H1 (cell line): ENCODE measurements at regions not wholly inside any gene's neighbourhood (a gene's known extent, or its start where the extent isn't known, plus 50 kb on each side); places are given as distances from the start of the nearest gene placed in this dataset.

Experiments used
- CTCF ChIA-PET: fragments of 300-600 bp; sonication (Branson Sonifier 250); formaldehyde crosslinking; loops from one replicate; lab custom pipeline; 2021; ENCODE audit not compliant: partially characterized antibody; lab: Charles Lee
- POLR2A ChIA-PET: fragments of 300-600 bp; sonication (Branson Sonifier 250); formaldehyde crosslinking; loops from one replicate; lab custom pipeline; 2021; ENCODE audit warnings: inconsistent platforms; ENCODE audit not compliant: partially characterized antibody; lab: Charles Lee
- DNase-seq, 2 experiments: peaks; one replicate each; pipeline versions ENCODE4 v3.0.0 to v3.0.0-alpha.2; 2010 to 2022; ENCODE audit warnings: low spot score in 2 of 2, low read depth in 1 of 2, mixed read lengths in 1 of 2
- FAIRE-seq: peaks from 2 replicates; lab custom pipeline; 2011; peaks lifted over from hg19 to GRCh38; lab: Jason Lieb, UNC
- H2AFZ ChIP-seq: 2 replicates; pipeline ENCODE4 v1.8.1; 2012; ENCODE audit warnings: low read length, inconsistent platforms
- H2AK5ac ChIP-seq: 2 replicates; pipeline ENCODE4 v1.6.1; 2013; ENCODE audit warnings: low read depth, low read length
- H2BK120ac ChIP-seq: replicated peaks from 2 replicates; pipeline ENCODE3; 2013; ENCODE audit warnings: low read depth, low read length, inconsistent platforms
- H2BK12ac ChIP-seq: 2 replicates; pipeline ENCODE4 v1.6.1; 2013; ENCODE audit warnings: low read depth, low read length
- H2BK15ac ChIP-seq: 2 replicates; pipeline ENCODE4 v1.6.1; 2013; ENCODE audit warnings: low read length
- H2BK20ac ChIP-seq: 2 replicates; pipeline ENCODE4 v1.6.1; 2013; ENCODE audit warnings: low read length
- H2BK5ac ChIP-seq: 2 replicates; pipeline ENCODE4 v1.6.1; 2013; ENCODE audit warnings: low read depth, low read length
- H3K14ac ChIP-seq: 2 replicates; pipeline ENCODE4 v1.6.1; 2013; ENCODE audit warnings: inconsistent platforms; ENCODE audit not compliant: insufficient read length
- H3K18ac ChIP-seq: 2 replicates; pipeline ENCODE4 v1.6.1; 2013; ENCODE audit warnings: low read length; ENCODE audit errors: extremely low read depth
- H3K23ac ChIP-seq: 2 replicates; pipeline ENCODE4 v1.6.1; 2013; ENCODE audit warnings: inconsistent platforms; ENCODE audit not compliant: insufficient read length
- H3K23me2 ChIP-seq: 2 replicates; pipeline ENCODE4 v1.6.1; 2013; ENCODE audit warnings: low read depth, low read length
- H3K27ac ChIP-seq: 2 replicates; pipeline ENCODE4 v1.6.1; 2011; ENCODE audit warnings: low read depth, low read length, inconsistent platforms
- H3K27me3 ChIP-seq, 4 experiments: replicated peaks in 1 of 4; 1 replicate in 1 of 4; 2 replicates in 3 of 4; pipeline versions ENCODE4 v1.6.1 to v1.8.1; 2011 to 2013; ENCODE audit warnings: low read length in 3 of 4, mild to moderate bottlenecking in 3 of 4, inconsistent platforms in 2 of 4, mixed read lengths in 2 of 4, moderate library complexity in 1 of 4; ENCODE audit not compliant: control insufficient read depth in 3 of 4, insufficient read depth in 3 of 4; ENCODE audit errors: extremely low read depth in 1 of 4
- H3K36me3 ChIP-seq, 4 experiments: 2 replicates each; pipeline versions ENCODE4 v1.6.1 to v1.8.1; 2011 to 2013; ENCODE audit warnings: mild to moderate bottlenecking in 4 of 4, low read length in 3 of 4, moderate library complexity in 2 of 4, control low read depth in 1 of 4, inconsistent platforms in 1 of 4; ENCODE audit not compliant: insufficient read depth in 4 of 4, control insufficient read depth in 2 of 4
- H3K4ac ChIP-seq: replicated peaks from 2 replicates; pipeline ENCODE3; 2013; ENCODE audit warnings: low read length, low read depth, mixed read lengths, inconsistent platforms; ENCODE audit not compliant: insufficient read length
- H3K4me1 ChIP-seq, 4 experiments: replicated peaks in 1 of 4; 1 replicate in 1 of 4; 2 replicates in 3 of 4; pipeline versions ENCODE4 v1.6.1 to v1.8.1; 2011 to 2013; ENCODE audit warnings: low read length in 3 of 4, inconsistent platforms in 2 of 4, mixed read lengths in 1 of 4; ENCODE audit not compliant: insufficient read depth in 4 of 4, control insufficient read depth in 3 of 4
- H3K4me2 ChIP-seq, 2 experiments: 2 replicates each; pipeline versions ENCODE4 v1.6.1 to v1.8.1; 2011 to 2013; ENCODE audit warnings: low read depth in 2 of 2, low read length in 2 of 2, control low read depth in 1 of 2, inconsistent platforms in 1 of 2, mild to moderate bottlenecking in 1 of 2; ENCODE audit not compliant: insufficient read depth in 1 of 2
- H3K4me3 ChIP-seq, 4 experiments: fragments of 200-600, 300-600 bp in 1 of 4; sonication (generic), shearing (Covaris generic), sonication (Bioruptor Twin) in 1 of 4; 2 replicates each; pipeline versions ENCODE4 v1.5.1 to v1.8.1; 2011 to 2016; ENCODE audit warnings: low read length in 4 of 4, low read depth in 3 of 4, control low read depth in 2 of 4, inconsistent platforms in 2 of 4, mild to moderate bottlenecking in 2 of 4, mixed read lengths in 1 of 4, moderate library complexity in 1 of 4; ENCODE audit not compliant: insufficient read depth in 2 of 4; ENCODE audit errors: extremely low read depth in 1 of 4
- H3K56ac ChIP-seq: replicated peaks from 2 replicates; pipeline ENCODE3; 2013; ENCODE audit warnings: low read depth, mild to moderate bottlenecking, mixed read lengths, low read length, inconsistent platforms; ENCODE audit not compliant: insufficient read length
- H3K79me1 ChIP-seq: 2 replicates; pipeline ENCODE4 v1.6.1; 2013; ENCODE audit warnings: low read depth, low read length, control low read depth
- H3K79me2 ChIP-seq, 2 experiments: 2 replicates each; pipeline versions ENCODE4 v1.6.1 to v1.8.1; 2012 to 2013; ENCODE audit warnings: low read length in 2 of 2, mild to moderate bottlenecking in 2 of 2, inconsistent platforms in 1 of 2; ENCODE audit not compliant: insufficient read depth in 2 of 2, control insufficient read depth in 1 of 2
- H3K9ac ChIP-seq, 4 experiments: replicated peaks in 1 of 4; 1 replicate in 1 of 4; 2 replicates in 3 of 4; pipeline versions ENCODE4 v1.6.1 to v1.8.1; 2011 to 2013; ENCODE audit warnings: low read depth in 3 of 4, low read length in 3 of 4, control low read depth in 2 of 4, mild to moderate bottlenecking in 2 of 4, moderate library complexity in 2 of 4, inconsistent platforms in 1 of 4; ENCODE audit errors: extremely low read depth in 1 of 4
- H3K9me3 ChIP-seq, 2 experiments: 2 replicates each; pipeline versions ENCODE4 v1.6.1 to v1.8.1; 2012 to 2013; ENCODE audit warnings: mild to moderate bottlenecking in 2 of 2, moderate library complexity in 2 of 2, control low read depth in 1 of 2, inconsistent platforms in 1 of 2, low read depth in 1 of 2, low read length in 1 of 2, mixed read lengths in 1 of 2; ENCODE audit not compliant: insufficient read depth in 2 of 2
- H4K20me1 ChIP-seq, 2 experiments: replicated peaks in 1 of 2; 2 replicates each; pipeline versions ENCODE3 to v1.8.1; 2011 to 2013; ENCODE audit warnings: inconsistent platforms in 2 of 2, low read length in 2 of 2, mild to moderate bottlenecking in 1 of 2; ENCODE audit not compliant: insufficient read depth in 2 of 2, control insufficient read depth in 1 of 2
- H4K5ac ChIP-seq: 2 replicates; pipeline ENCODE4 v1.6.1; 2013; ENCODE audit warnings: low read length, low read depth, mixed read lengths, inconsistent platforms; ENCODE audit not compliant: insufficient read length
- H4K8ac ChIP-seq: 2 replicates; pipeline ENCODE4 v1.8.0; 2013; ENCODE audit warnings: mild to moderate bottlenecking, moderate library complexity, low read length, inconsistent platforms; ENCODE audit not compliant: insufficient read depth; ENCODE audit errors: extremely low read depth
- H4K91ac ChIP-seq: replicated peaks from 2 replicates; pipeline ENCODE3; 2013; ENCODE audit warnings: low read length, mixed read lengths, inconsistent platforms; ENCODE audit not compliant: insufficient read length
- BACH1 ChIP-seq: IDR thresholded peaks from 2 replicates; pipeline ENCODE4 v1.6.1; 2012; ENCODE audit warnings: low read length, improper control_type of control experiment
- MAFK ChIP-seq: IDR thresholded peaks from 2 replicates; pipeline ENCODE4 v1.6.1; 2012; ENCODE audit warnings: low read depth, mild to moderate bottlenecking, improper control_type of control experiment, low read length
- SP4 ChIP-seq: IDR thresholded peaks from 2 replicates; pipeline ENCODE4 v1.6.1; 2012; ENCODE audit warnings: low read length, inconsistent platforms
- TAF1 ChIP-seq: IDR thresholded peaks from 2 replicates; pipeline ENCODE4 v1.6.1; 2011; ENCODE audit warnings: mild to moderate bottlenecking, low read depth, low read length
- WGBS, 2 experiments: shearing (Covaris generic) in 1 of 2; methylation state at CpG; one replicate each; pipeline versions ENCODE4 v1.1.6 to v1.1.7; 2013 to 2015; ENCODE audit warnings: low lambda C conversion rate in 2 of 2, mixed read lengths in 2 of 2, inconsistent platforms in 1 of 2, low coverage in 1 of 2, missing lambda C conversion rate in 1 of 2; ENCODE audit not compliant: insufficient replicate concordance in 2 of 2, insufficient coverage in 1 of 2, insufficient read length in 1 of 2; ENCODE audit errors: extremely low coverage in 1 of 2, missing lambda C conversion rate in 1 of 2; 5-methylcytosine and 5-hydroxymethylcytosine counted together
- TF ChIP-seq, protein P1 (sequence below), 3 experiments: IDR thresholded peaks; 1 replicate in 2 of 3; 2 replicates in 1 of 3; pipeline versions ENCODE4 v1.5.1 to v1.6.1; 2011; ENCODE audit warnings: low read length in 3 of 3, mild to moderate bottlenecking in 3 of 3, inconsistent platforms in 2 of 3, low read depth in 1 of 3, moderate library complexity in 1 of 3; ENCODE audit not compliant: insufficient read depth in 1 of 3; ENCODE audit errors: control extremely low read depth in 1 of 3

DNA sequence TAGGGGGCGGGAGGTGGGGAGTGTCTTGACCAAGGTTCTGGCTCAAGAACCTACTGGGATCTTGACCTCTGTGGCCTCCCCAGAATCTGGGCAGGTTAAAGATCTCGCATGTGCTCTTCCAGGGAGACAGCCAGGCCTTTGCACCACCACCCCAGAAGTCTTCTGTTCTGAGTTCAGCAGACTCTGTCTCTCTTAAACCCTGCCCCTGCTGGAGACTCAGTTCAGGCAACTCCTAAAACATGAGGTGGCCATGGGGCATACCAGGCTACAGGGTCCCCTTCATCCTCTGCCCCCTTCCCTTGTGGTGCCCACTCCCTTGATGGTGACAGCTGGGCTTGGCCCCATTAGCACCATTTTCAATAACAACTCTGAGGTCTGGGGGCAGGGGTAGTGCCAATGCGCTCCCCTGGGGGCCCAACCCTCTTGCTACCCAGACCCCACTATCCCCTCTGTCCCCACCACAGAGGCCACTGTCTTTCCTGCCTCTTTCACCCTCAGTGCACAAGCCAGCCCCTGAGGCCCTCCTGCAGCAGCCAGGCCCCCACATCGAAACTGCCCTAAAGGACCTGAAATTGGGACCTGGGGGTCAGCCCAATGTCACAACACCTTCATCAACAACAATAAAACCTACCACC, 132.7 kb upstream of the RUNX3 start:
- FAIRE-seq = no peak
- H2BK15ac ChIP-seq = no peak overlapping the region
- H3K27ac ChIP-seq = no peak overlapping the region
- no peak overlapping the region for H3K18ac ChIP-seq
- H3K56ac ChIP-seq = no peak overlapping the region
- no peak overlapping the region for H3K4ac ChIP-seq
- H3K23ac ChIP-seq = no peak overlapping the region
- H4K20me1 ChIP-seq = no peaks in the 10 kb centered on the region
- H3K4me2 ChIP-seq = no peak overlapping the region
- H3K9ac ChIP-seq = no peak overlapping the region
- WGBS, 2 experiments = 77% methylated on average over 4 of the region's 4 CpGs; no CpG with 5 or more reads in 1 of the 2 experiments
- no peak overlapping the region for H4K8ac ChIP-seq
- H2BK5ac ChIP-seq = no peak overlapping the region
- no peaks in the 10 kb centered on the region for H3K9me3 ChIP-seq
- POLR2A ChIA-PET = no interaction called here
- no peak overlapping the region for H4K91ac ChIP-seq
- peaks cover 0 to 6% (median under 1%) of the 10 kb centered on the region in 4 experiments; a peak in 1 of 7 replicates for H3K4me1 ChIP-seq
- H2AK5ac ChIP-seq = no peak overlapping the region
- H3K14ac ChIP-seq = no peak overlapping the region
- 0 out of 2 replicates have a peak, but pooled peaks cover 1% of the 10 kb centered on the region for H3K23me2 ChIP-seq
- H3K4me3 ChIP-seq = no peak overlapping the region
- no peak overlapping the region for H2AFZ ChIP-seq
- no peak overlapping the region for H2BK20ac ChIP-seq
- CTCF ChIA-PET = interaction anchor here (1.1 to 5.3 kb wide), 6 partner anchors 8 to 39 kb away, joined by 3 to 27 read pairs (median 6); no protein-coding TSS in a partner anchor
- no peaks in the 10 kb centered on the region for H3K79me2 ChIP-seq
- H3K27me3 ChIP-seq = no peaks in the 10 kb centered on the region
- H3K79me1 ChIP-seq = no peaks in the 10 kb centered on the region
- no peak overlapping the region for H2BK12ac ChIP-seq
- no peak overlapping the region for H2BK120ac ChIP-seq
- H4K5ac ChIP-seq = no peak overlapping the region
- DNase-seq = no peak
- no peaks in the 10 kb centered on the region for H3K36me3 ChIP-seq
- TF ChIP-seq BACH1 (no peak), TAF1 (no peak), SP4 (no peak), MAFK (no peak)
- TF ChIP-seq, protein P1, sequence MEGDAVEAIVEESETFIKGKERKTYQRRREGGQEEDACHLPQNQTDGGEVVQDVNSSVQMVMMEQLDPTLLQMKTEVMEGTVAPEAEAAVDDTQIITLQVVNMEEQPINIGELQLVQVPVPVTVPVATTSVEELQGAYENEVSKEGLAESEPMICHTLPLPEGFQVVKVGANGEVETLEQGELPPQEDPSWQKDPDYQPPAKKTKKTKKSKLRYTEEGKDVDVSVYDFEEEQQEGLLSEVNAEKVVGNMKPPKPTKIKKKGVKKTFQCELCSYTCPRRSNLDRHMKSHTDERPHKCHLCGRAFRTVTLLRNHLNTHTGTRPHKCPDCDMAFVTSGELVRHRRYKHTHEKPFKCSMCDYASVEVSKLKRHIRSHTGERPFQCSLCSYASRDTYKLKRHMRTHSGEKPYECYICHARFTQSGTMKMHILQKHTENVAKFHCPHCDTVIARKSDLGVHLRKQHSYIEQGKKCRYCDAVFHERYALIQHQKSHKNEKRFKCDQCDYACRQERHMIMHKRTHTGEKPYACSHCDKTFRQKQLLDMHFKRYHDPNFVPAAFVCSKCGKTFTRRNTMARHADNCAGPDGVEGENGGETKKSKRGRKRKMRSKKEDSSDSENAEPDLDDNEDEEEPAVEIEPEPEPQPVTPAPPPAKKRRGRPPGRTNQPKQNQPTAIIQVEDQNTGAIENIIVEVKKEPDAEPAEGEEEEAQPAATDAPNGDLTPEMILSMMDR (IDR thresholded peaks at IDR 0.05; ENCODE audit: control extremely low read depth in 1 of 3, insufficient read depth in 1 of 3, low read depth in 1 of 3, low read length in 3 of 3) = no peak
